ENCODE measurements at regions not wholly inside any gene's neighbourhood (a gene's known extent, or its start where the extent isn't known, plus 50 kb on each side); places are given as distances from the start of the nearest gene placed in this dataset.
"Not testable (repeated sequence)": the region's sequence is repeated elsewhere in the genome, so short reads cannot be mapped to it uniquely, and the experiment has no call there.

GRCh38 chr14:61602003-61602732 is 93.1 kb upstream of the HIF1A start:
- peaks cover 12% of the 10 kb centered on the region for H3K27me3 Mint-ChIP-seq
- H3K27ac Mint-ChIP-seq: no peak overlapping the region
- H3K9me3 ChIP-seq (ENCODE audit: control insufficient read depth, low read length, poor library complexity, severe bottlenecking): no peaks in the 10 kb centered on the region
- H3K4me3 Mint-ChIP-seq: no peak overlapping the region
- H3K4me1 Mint-ChIP-seq: peaks cover 10% of the 10 kb centered on the region
- ATAC-seq (no peak), DNase-seq (no peak)
- peaks cover 5% of the 10 kb centered on the region for H3K36me3 Mint-ChIP-seq (ENCODE audit: low read depth)

- H3K4me1 Mint-ChIP-seq: peaks cover 10% of the 10 kb centered on the region
- peaks cover 5% of the 10 kb centered on the region for H3K36me3 Mint-ChIP-seq (ENCODE audit: low read depth)
- H3K27me3 Mint-ChIP-seq: peaks cover 12% of the 10 kb centered on the region
- no peak overlapping the region for H3K27ac Mint-ChIP-seq
- no peaks in the 10 kb centered on the region for H3K9me3 ChIP-seq (ENCODE audit: control insufficient read depth, low read length, poor library complexity, severe bottlenecking)
- DNase-seq (no peak), ATAC-seq (no peak)
- no peak overlapping the region for H3K4me3 Mint-ChIP-seq
Observed at GRCh38 chr14:61602733-61603077, 92.6 kb upstream of the HIF1A start.

GRCh38 chr14:61603736-61604135 is 91.6 kb upstream of the HIF1A start:
- Mint-ChIP-seq H3K27ac (no peak overlapping the region), H3K36me3 (ENCODE audit: low read depth) (peaks cover 5% of the 10 kb centered on the region), H3K4me1 (peaks cover 5% of the 10 kb centered on the region), H3K27me3 (peaks cover 12% of the 10 kb centered on the region), H3K4me3 (no peak overlapping the region)
- no peak for ATAC-seq
- DNase-seq: no peak
- H3K9me3 ChIP-seq (ENCODE audit: control insufficient read depth, low read length, poor library complexity, severe bottlenecking): no peaks in the 10 kb centered on the region

- peaks cover 2% of the 10 kb centered on the region for H3K36me3 Mint-ChIP-seq (ENCODE audit: low read depth)
- ATAC-seq (no peak), DNase-seq (no peak)
- no peaks in the 10 kb centered on the region for H3K9me3 ChIP-seq (ENCODE audit: control insufficient read depth, low read length, poor library complexity, severe bottlenecking)
- H3K4me3 Mint-ChIP-seq: no peak overlapping the region
- H3K27me3 Mint-ChIP-seq: peaks cover 4% of the 10 kb centered on the region
- H3K4me1 Mint-ChIP-seq: peaks cover 13% of the 10 kb centered on the region
- no peak overlapping the region for H3K27ac Mint-ChIP-seq
Observed at GRCh38 chr14:61607570-61608244, 87.6 kb upstream of the HIF1A start.

GRCh38 chr14:61608245-61609165 is 86.8 kb upstream of the HIF1A start:
- ATAC-seq: no peak
- DNase-seq: no peak
- H3K27me3 Mint-ChIP-seq: peaks cover 4% of the 10 kb centered on the region
- H3K4me3 Mint-ChIP-seq: no peak overlapping the region
- no peak overlapping the region for H3K27ac Mint-ChIP-seq
- H3K9me3 ChIP-seq (ENCODE audit: control insufficient read depth, low read length, poor library complexity, severe bottlenecking): no peaks in the 10 kb centered on the region
- H3K4me1 Mint-ChIP-seq: peaks cover 13% of the 10 kb centered on the region
- H3K36me3 Mint-ChIP-seq (ENCODE audit: low read depth): peaks cover 2% of the 10 kb centered on the region

- Mint-ChIP-seq H3K27me3 (peaks cover 4% of the 10 kb centered on the region), H3K36me3 (ENCODE audit: low read depth) (peaks cover 2% of the 10 kb centered on the region), H3K4me3 (no peak overlapping the region), H3K4me1 (peaks cover 12% of the 10 kb centered on the region), H3K27ac (no peak overlapping the region)
- no peaks in the 10 kb centered on the region for H3K9me3 ChIP-seq (ENCODE audit: control insufficient read depth, low read length, poor library complexity, severe bottlenecking)
- DNase-seq (no peak), ATAC-seq (no peak)
Observed at GRCh38 chr14:61609191-61609843, 86.0 kb upstream of the HIF1A start.

- peaks cover 2% of the 10 kb centered on the region for H3K36me3 Mint-ChIP-seq (ENCODE audit: low read depth)
- H3K4me1 Mint-ChIP-seq: peaks cover 12% of the 10 kb centered on the region
- H3K9me3 ChIP-seq (ENCODE audit: control insufficient read depth, low read length, poor library complexity, severe bottlenecking): no peaks in the 10 kb centered on the region
- H3K27ac Mint-ChIP-seq: no peak overlapping the region
- no peak overlapping the region for H3K4me3 Mint-ChIP-seq
- H3K27me3 Mint-ChIP-seq: peaks cover 4% of the 10 kb centered on the region
- no peak for ATAC-seq
- DNase-seq: no peak
Observed at GRCh38 chr14:61609884-61610283, 85.4 kb upstream of the HIF1A start.

- H3K4me1 Mint-ChIP-seq: peaks cover 12% of the 10 kb centered on the region
- peaks cover 4% of the 10 kb centered on the region for H3K27me3 Mint-ChIP-seq
- DNase-seq: no peak
- no peak for ATAC-seq
- H3K36me3 Mint-ChIP-seq (ENCODE audit: low read depth): peaks cover 2% of the 10 kb centered on the region
- H3K4me3 Mint-ChIP-seq: no peak overlapping the region
- H3K9me3 ChIP-seq (ENCODE audit: control insufficient read depth, low read length, poor library complexity, severe bottlenecking): no peaks in the 10 kb centered on the region
- H3K27ac Mint-ChIP-seq: no peak overlapping the region
Observed at GRCh38 chr14:61610900-61611299, 84.4 kb upstream of the HIF1A start.

GRCh38 chr14:61611880-61612630 is 83.3 kb upstream of the HIF1A start:
- no peak for ATAC-seq

GRCh38 chr14:61613006-61613405 is 82.3 kb upstream of the HIF1A start:
- H3K36me3 Mint-ChIP-seq (ENCODE audit: low read depth); H3K4me3 Mint-ChIP-seq; H3K27me3 Mint-ChIP-seq; H3K9me3 ChIP-seq (ENCODE audit: control insufficient read depth, low read length, poor library complexity, severe bottlenecking); DNase-seq; ATAC-seq; H3K27ac Mint-ChIP-seq: not testable (repeated sequence)
- H3K4me1 Mint-ChIP-seq: peaks cover 15% of the 10 kb centered on the region

More at GRCh38 chr14:61611880-61612630, 83.3 kb upstream of the HIF1A start:
- Mint-ChIP-seq H3K4me3 (no peak overlapping the region), H3K4me1 (peaks cover 15% of the 10 kb centered on the region), H3K36me3 (ENCODE audit: low read depth) (no peaks in the 10 kb centered on the region), H3K27ac (peak overlapping the region; percentile 21), H3K27me3 (no peaks in the 10 kb centered on the region)
- no peaks in the 10 kb centered on the region for H3K9me3 ChIP-seq (ENCODE audit: control insufficient read depth, low read length, poor library complexity, severe bottlenecking)
- no peak for DNase-seq

- no peaks in the 10 kb centered on the region for H3K9me3 ChIP-seq (ENCODE audit: control insufficient read depth, low read length, poor library complexity, severe bottlenecking)
- Mint-ChIP-seq H3K4me3 (no peak overlapping the region), H3K27me3 (no peaks in the 10 kb centered on the region), H3K36me3 (ENCODE audit: low read depth) (no peaks in the 10 kb centered on the region), H3K27ac (no peak overlapping the region), H3K4me1 (peaks cover 8% of the 10 kb centered on the region)
- ATAC-seq: no peak
- DNase-seq: no peak
Observed at GRCh38 chr14:61614693-61615092, 80.6 kb upstream of the HIF1A start.

GRCh38 chr14:61615743-61616523 is 79.4 kb upstream of the HIF1A start:
- H3K9me3 ChIP-seq (ENCODE audit: control insufficient read depth, low read length, poor library complexity, severe bottlenecking): no peaks in the 10 kb centered on the region
- DNase-seq (no peak), ATAC-seq (no peak)
- H3K27ac Mint-ChIP-seq: no peak overlapping the region
- H3K4me1 Mint-ChIP-seq: peaks cover 12% of the 10 kb centered on the region
- no peaks in the 10 kb centered on the region for H3K27me3 Mint-ChIP-seq
- H3K4me3 Mint-ChIP-seq: no peak overlapping the region
- no peaks in the 10 kb centered on the region for H3K36me3 Mint-ChIP-seq (ENCODE audit: low read depth)

Data from T-helper 17 cell (primary cell).